ENCODE measurements at regions not wholly inside any gene's neighbourhood (a gene's known extent, or its start where the extent isn't known, plus 50 kb on each side); places are given as distances from the start of the nearest gene placed in this dataset.

- DNase-seq (ENCODE audit: low read depth): no peak
- H3K4me3 ChIP-seq (ENCODE audit: control insufficient read depth, low read depth, low read length): no peak overlapping the region
- TF ChIP-seq, protein P1, sequence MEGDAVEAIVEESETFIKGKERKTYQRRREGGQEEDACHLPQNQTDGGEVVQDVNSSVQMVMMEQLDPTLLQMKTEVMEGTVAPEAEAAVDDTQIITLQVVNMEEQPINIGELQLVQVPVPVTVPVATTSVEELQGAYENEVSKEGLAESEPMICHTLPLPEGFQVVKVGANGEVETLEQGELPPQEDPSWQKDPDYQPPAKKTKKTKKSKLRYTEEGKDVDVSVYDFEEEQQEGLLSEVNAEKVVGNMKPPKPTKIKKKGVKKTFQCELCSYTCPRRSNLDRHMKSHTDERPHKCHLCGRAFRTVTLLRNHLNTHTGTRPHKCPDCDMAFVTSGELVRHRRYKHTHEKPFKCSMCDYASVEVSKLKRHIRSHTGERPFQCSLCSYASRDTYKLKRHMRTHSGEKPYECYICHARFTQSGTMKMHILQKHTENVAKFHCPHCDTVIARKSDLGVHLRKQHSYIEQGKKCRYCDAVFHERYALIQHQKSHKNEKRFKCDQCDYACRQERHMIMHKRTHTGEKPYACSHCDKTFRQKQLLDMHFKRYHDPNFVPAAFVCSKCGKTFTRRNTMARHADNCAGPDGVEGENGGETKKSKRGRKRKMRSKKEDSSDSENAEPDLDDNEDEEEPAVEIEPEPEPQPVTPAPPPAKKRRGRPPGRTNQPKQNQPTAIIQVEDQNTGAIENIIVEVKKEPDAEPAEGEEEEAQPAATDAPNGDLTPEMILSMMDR (IDR thresholded peaks at IDR 0.05; ENCODE audit: control insufficient read depth, insufficient read depth, low read depth, low read length, missing control alignments): no peak
These were observed 600.7 kb upstream of the PTGER4 start for GRCh38 chr5:40078898-40079575.

DNA sequence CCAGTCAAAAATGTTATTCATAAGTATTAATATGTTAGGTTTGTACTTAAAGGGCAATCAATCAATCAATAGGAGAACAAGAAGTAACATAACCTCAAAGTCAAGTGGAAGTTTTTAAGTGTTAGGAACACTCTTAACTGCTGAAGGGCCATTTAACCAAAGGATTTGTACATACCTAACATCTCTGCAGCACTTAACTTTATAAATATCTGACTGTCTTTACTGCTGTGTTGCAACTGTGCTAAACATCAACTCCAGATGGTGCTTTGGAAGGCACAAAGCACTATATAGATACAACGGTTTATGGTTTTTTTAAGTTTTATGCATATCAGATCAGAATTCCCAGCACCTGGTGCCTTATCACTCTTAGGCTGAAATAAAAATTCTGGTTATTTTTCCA is 604.9 kb upstream of the PTGER4 start:
- no peak for DNase-seq (ENCODE audit: low read depth)
- H3K4me3 ChIP-seq (ENCODE audit: control insufficient read depth, low read depth, low read length): no peak overlapping the region
- TF ChIP-seq, protein P1 (IDR thresholded peaks at IDR 0.05; ENCODE audit: control insufficient read depth, insufficient read depth, low read depth, low read length, missing control alignments): no peak

GRCh38 chr5:40073927-40074326 is 605.8 kb upstream of the PTGER4 start:
- no peak overlapping the region for H3K4me3 ChIP-seq (ENCODE audit: control insufficient read depth, low read depth, low read length)
- no peak for DNase-seq (ENCODE audit: low read depth)
- TF ChIP-seq, protein P1 (IDR thresholded peaks at IDR 0.05; ENCODE audit: control insufficient read depth, insufficient read depth, low read depth, low read length, missing control alignments): no peak

GRCh38 chr5:40071870-40072269 is 607.8 kb upstream of the PTGER4 start:
- DNase-seq (ENCODE audit: low read depth): no peak
- H3K4me3 ChIP-seq (ENCODE audit: control insufficient read depth, low read depth, low read length): no peak overlapping the region
- TF ChIP-seq, protein P1 (IDR thresholded peaks at IDR 0.05; ENCODE audit: control insufficient read depth, insufficient read depth, low read depth, low read length, missing control alignments): no peak

DNA sequence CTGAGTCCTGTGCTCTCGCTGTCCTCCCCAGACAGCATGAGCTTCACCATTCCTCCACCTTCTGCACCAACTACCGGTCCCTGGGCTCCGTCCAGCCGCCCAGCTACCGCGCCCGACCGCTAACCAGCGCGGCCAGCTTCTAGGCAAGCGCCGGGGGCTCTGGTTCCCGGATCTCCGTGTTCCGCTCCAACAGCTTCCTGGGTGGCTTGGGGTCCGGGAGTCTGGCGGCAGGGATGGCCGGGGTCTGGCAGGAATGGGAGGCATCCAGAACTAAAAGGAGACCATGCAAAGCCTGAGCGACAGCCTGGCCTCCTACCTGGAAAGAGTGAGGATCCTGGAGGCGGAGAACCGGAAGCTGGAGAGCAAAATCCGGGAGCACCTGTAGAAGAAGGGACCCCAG is 613.1 kb upstream of the PTGER4 start:
- H3K4me3 ChIP-seq (ENCODE audit: control insufficient read depth, low read depth, low read length): no peak overlapping the region
- no peak for DNase-seq (ENCODE audit: low read depth)
- TF ChIP-seq, protein P1 (IDR thresholded peaks at IDR 0.05; ENCODE audit: control insufficient read depth, insufficient read depth, low read depth, low read length, missing control alignments): no peak

DNA sequence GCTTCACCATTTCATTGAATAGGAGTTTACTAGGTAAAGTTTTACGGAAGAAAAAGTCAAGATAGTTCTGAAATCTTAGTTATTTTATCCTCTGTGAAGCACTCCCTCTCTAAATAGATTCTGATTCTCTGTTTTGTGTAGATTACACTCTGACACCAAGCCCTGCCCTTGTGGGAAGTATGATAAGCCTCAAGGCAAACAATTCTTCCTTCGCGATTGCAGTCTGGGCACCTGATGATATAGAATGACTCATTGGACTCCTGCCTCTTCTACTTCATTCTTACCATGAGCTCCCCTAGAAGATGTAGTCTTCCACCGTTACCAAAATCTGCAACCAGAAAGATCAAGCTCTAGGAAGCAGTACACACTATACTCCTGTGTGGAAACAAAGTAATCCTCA is 626.9 kb upstream of the PTGER4 start:
- DNase-seq (ENCODE audit: low read depth): no peak
- TF ChIP-seq, protein P1 (IDR thresholded peaks at IDR 0.05; ENCODE audit: control insufficient read depth, insufficient read depth, low read depth, low read length, missing control alignments): no peak
- H3K4me3 ChIP-seq (ENCODE audit: control insufficient read depth, low read depth, low read length): no peak overlapping the region
